ENCODE measurements at regions not wholly inside any gene's neighbourhood (a gene's known extent, or its start where the extent isn't known, plus 50 kb on each side); places are given as distances from the start of the nearest gene placed in this dataset.
A peak's percentile ranks its signal among the peaks of the same experiment; 100 is the strongest.

- Histone ChIP-seq H3K27ac (no peak overlapping the region), H3K36me3 (no peaks in the 10 kb centered on the region), H3K27me3 (no peaks in the 10 kb centered on the region), H3K4me1 (no peaks in the 10 kb centered on the region), H3K4me3 (no peak overlapping the region), H3K9me3 (no peaks in the 10 kb centered on the region)
- 52 to 60% methylated on average over 29 of the region's 29 CpGs for WGBS, 2 donors
- intact Hi-C loops (cut with DNase I): no loop called here
- FAIRE-seq (no peak), DNase-seq (no peak), ATAC-seq (peak in 2 of 4 donors; percentile 35 to 56)
- TF ChIP-seq CTCF (IDR thresholded peaks at IDR 0.05): no peak
Observed at GRCh38 chr5:5572010-5572865, 149.8 kb downstream of the ICE1 start.

GRCh38 chr5:5570646-5571045, 148.2 kb downstream of the ICE1 start:
- no peak for ATAC-seq
- 69 to 86% methylated on average over 8 of the region's 8 CpGs for WGBS, 2 donors
- DNase-seq: no peak

GRCh38 chr5:5564898-5565297, 142.4 kb downstream of the ICE1 start:
- H3K27ac ChIP-seq: no peak overlapping the region
- DNase-seq: no peak
- H3K36me3 ChIP-seq: no peaks in the 10 kb centered on the region
- 63 to 83% methylated on average over 4 of the region's 4 CpGs for WGBS, 2 donors
- ATAC-seq: no peak
- H3K27me3 ChIP-seq: no peaks in the 10 kb centered on the region
- H3K4me1 ChIP-seq: no peaks in the 10 kb centered on the region
- intact Hi-C loops (cut with DNase I): no loop called here
- H3K9me3 ChIP-seq: no peaks in the 10 kb centered on the region
- FAIRE-seq: no peak
- TF ChIP-seq CTCF (IDR thresholded peaks at IDR 0.05): no peak
- H3K4me3 ChIP-seq: no peak overlapping the region

More at GRCh38 chr5:5570646-5571045, 148.2 kb downstream of the ICE1 start:
- no peaks in the 10 kb centered on the region for H3K9me3 ChIP-seq
- no peaks in the 10 kb centered on the region for H3K4me1 ChIP-seq
- no peak overlapping the region for H3K4me3 ChIP-seq
- H3K27ac ChIP-seq: no peak overlapping the region
- no peak for FAIRE-seq
- intact Hi-C loops (cut with DNase I): no loop called here
- no peaks in the 10 kb centered on the region for H3K27me3 ChIP-seq
- H3K36me3 ChIP-seq: no peaks in the 10 kb centered on the region
- TF ChIP-seq CTCF (IDR thresholded peaks at IDR 0.05): no peak

- peak in 1 of 4 donors; percentile 47 for ATAC-seq
- Histone ChIP-seq H3K27me3 (no peaks in the 10 kb centered on the region), H3K9me3 (no peaks in the 10 kb centered on the region), H3K4me1 (no peaks in the 10 kb centered on the region), H3K36me3 (no peaks in the 10 kb centered on the region), H3K4me3 (no peak overlapping the region), H3K27ac (no peak overlapping the region)
- 0% methylated on average over 1 of the region's 1 CpG for WGBS, 2 donors
- intact Hi-C loops (cut with DNase I): no loop called here
- DNase-seq: no peak
- TF ChIP-seq CTCF (IDR thresholded peaks at IDR 0.05): no peak
- no peak for FAIRE-seq
Observed at GRCh38 chr5:5560016-5560415, 137.5 kb downstream of the ICE1 start.
